CD4-positive, alpha-beta T cell treated with Interleukin-4 for 1 hour (primary cell): ENCODE measurements at regions not wholly inside any gene's neighbourhood (a gene's known extent, or its start where the extent isn't known, plus 50 kb on each side); places are given as distances from the start of the nearest gene placed in this dataset.
"Not testable (repeated sequence)": the region's sequence is repeated elsewhere in the genome, so short reads cannot be mapped to it uniquely, and the experiment has no call there.

Experiments used
- DNase-seq, 2 donors: peaks; one replicate each; pipeline ENCODE4 v3.0.0-alpha.2; 2020 to 2022

DNA sequence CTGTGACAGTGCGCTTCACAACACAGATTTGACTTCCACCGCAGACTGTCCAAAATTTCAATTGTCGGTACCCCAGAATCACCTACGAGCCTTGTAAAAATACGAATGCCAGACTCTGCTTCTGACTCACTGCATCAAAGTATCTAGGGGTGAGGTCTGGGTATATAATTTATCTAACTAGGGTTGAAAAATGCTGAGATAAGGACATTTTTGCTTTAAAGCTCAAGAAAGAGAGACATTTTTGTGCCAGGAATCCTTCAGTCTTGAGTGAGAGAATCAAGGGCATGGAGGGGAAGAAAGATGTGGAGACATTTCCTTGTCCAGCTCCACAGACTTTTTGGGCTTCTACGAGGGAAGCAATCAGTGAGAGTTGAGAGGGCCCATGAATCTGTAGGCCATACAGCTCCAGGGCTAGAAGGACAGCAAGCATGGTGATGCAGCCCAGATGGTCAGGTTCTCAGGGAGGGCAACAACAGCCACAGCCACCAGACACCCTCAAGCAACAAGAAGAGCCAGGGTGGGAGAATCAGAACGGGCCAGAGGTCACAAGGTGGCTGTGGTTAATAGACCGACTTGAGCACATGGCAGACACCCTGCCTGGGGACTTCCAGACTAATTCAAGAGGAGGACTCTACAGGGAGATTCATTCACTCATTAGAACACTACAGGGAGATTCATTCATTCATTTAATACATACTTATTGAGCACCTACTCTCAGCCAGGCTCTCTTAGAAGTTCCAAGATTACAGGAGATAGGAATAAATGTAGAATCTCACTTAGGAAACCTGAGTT is 211.1 kb upstream of the PRDM1 start:
- no peak for DNase-seq

DNA sequence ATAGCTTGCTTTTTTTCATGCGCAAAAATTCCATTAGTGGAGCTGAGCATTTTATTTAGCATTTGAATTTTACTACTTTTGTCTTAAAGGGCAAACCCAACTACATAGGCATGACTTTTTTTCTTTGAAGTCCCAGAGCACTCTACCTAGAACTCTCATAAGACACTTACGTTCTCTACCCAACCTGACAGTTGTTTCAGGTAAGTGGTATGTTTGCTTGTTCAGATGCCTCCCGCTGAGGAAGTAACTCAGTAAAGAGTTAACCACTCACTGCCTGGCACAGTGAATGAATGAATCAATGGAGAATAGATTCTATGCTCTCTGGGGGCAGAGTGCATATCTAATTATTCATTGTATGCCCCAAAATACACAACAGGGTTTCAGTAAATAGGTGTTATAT is 212.3 kb upstream of the PRDM1 start:
- no peak for DNase-seq

DNA sequence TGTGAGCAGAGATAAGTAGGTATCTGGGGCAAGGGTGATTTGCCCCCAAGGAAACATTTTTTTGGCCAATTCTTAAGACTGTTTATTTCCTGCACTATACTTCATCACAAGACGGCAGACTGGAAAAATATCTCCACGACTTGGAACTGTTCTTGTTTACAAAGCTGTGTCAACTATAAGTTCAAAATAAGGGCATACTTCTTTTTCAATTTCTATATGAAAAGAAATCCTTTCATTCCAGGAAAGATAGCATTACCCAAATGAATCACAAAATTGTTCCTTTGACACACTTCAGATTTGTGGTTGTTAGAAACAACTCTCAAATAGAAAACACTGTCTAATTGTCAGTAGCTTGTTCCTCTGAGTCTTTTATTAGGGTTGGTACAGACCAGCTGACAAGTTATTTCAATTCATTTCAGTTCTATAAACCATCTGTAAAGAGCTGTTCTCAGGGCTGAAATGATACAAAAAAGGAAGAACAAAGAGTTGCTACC is 212.9 kb upstream of the PRDM1 start:
- no peak for DNase-seq

DNA sequence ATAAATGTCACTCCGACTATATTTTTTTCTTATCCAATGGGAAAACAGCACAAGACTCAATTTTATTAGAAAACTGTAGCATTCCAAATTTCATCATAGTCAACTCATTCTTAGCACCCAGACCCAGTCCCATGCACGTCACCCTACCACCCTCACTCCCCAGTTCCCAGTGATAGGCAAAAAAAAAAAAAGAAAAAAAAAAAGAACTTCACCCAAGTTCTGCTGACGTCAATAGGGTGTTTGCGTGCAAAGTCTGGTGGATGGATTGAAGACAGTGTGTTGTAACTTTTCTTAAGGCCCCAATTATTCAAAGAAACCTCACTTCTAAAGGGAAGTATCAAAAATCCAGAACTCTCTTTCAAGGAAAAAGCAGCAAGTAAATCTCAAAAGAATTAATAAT is 213.9 kb upstream of the PRDM1 start:
- DNase-seq = peak; percentile 11 to 70

DNA sequence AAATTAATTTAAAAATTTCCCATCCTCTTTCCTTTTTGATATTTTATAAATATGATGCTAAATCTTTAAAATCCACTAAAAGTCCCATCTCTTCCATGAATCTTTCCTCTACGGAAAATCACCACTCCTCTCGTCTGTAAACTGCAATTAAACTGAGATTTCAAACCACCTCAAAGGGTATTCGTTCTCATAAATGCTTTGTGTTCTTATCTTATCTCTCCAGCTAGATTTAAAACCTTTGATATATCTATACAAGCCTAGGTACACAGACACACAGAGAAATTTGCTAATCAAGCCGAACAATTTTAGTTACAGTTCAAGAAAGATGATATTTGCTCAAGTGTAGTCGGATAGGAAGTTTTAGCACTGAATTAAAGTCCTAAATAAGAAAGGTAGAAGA is 214.6 kb upstream of the PRDM1 start:
- no peak for DNase-seq

DNA sequence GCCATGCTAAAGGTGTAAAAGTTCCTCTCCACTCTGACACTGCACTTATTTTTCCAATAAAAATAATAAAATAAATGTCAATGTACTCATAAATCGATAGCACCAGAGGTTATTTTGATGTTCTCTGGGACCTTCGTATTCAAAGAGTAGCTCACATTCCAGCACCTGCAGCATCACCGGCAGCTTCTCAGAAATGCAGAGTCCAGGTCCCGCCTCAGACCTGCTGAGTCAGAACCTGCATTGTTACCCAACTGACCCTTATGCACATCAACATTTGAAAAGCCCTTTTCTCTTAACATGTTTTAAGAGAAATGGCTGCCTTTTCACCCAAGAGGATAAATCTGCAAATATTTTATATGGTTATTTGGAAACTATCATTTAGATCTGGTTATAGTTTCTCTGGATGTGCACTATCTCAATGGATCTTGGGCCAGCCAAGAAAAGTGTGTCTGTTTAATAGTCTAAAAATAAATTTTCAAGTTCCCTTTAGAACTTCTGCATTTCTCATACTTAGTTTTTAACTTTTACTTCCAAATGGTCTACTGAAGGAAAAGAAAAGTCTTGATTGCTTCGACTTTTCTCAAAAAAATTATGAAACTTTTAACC is 216.2 kb upstream of the PRDM1 start:
- DNase-seq = no peak

DNA sequence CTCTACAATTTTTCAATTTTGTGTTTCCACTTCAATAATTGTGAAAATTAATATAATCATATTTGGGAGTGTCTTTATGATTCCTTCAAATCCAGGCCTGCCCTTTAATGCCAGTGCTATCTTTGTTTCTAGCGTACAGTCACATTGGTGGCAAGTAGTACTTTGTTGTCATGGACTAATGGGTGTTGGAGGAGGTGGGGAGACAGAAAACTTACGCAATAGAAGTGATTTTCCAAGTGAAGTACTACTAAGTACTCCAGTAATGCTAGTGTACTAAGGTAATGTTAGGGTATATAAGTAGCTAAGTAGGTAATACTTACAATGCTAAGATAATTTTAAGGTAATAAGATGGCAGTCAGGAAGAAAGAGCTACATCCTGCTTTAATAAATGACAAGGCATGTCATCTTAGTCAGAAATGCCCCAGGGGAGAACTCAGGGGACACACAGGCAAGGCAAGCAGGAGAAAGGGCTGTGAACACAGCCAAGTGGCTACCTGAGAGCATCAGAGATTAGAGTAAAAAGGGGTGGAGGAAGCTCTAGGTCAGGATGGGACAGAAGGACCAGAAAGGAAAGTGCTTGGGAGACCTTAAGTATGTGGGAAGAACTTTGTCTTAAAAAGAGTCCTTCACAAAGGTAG is 217.2 kb upstream of the PRDM1 start:
- DNase-seq = no peak

DNA sequence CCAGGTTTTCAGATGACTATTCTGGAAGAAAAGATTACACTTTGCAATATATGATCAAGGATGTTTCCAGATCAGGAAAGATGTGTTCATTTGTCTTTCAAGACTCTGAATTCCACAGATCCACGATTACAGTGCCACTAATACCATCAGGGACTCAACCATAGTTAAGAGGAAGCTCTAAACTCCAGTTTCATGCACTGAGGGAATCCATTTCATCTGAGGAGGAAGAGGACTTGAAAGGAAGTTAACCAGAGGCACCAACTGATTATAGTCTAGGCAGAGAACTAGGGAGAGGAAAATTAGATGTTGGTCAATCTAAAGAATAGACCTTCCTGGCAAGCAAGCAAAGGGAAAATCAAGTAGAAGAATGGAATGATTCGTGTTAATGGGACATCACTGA is 218.3 kb upstream of the PRDM1 start:
- no peak for DNase-seq

DNA sequence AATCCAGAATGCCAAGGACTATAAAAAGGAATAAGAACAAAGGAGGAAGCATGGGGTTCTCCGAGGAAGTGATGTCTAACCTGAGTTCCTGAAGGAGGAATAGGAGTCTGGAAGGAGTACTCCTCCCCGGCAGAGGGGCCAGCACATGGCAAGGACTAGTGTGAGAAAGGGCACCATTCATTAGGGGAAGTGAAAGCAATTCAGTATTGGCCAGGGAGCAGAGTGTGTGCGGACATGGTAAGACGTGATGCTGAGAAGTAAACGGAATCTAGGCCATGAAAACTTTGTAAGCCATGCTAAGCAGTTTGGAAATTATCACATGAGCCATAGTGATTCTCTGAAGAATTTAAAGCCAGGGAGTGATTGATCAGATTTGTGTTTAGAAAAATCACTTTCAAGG is 218.9 kb upstream of the PRDM1 start:
- no peak for DNase-seq

DNA sequence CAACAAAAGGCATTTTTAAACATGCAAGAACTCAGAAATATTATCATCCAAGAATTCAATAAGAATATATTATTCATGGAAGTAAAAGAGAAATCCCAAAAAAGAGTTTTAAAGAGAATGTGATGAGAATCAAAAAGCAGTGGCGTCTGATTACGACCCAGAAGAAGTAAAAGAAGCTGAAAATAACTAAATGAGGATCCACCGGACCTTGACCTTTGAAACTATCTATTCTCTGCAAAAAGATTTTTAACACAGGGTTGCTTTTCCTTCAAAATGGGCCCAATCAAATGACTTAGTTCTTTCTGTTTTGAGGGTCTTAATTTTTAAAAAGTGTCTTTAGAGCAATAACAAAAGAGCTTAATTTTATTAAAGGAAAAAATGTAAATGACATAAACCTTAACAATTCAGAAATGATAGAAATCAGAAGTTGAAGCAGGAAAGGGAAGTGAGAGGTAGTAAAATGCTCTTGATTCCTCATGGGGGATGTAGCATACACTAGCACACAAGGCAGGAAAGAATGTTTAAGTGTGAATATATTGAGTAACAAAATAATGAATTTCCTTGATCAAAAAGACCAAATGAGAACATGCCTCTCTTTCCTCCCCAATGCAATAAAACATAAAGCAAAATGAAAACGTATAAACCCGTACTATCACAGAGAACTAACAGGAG is 223.1 kb upstream of the PRDM1 start:
- DNase-seq = no peak

DNA sequence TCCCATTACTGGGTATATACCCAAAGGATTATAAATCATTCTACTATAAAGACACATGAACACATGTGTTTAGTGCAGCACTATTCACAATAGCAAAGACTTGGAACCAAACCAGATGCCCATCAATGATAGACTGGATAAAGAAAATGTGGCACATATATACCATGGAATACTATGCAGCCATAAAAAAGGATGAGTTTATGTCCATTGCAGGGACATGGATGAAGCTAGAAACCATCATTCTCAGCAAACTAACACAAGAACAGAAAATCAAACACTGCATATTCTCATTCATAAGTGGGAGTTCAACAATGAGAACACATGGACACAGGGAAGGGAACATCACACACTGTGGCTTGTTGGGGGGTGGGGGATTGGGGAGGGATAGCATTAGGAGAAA is 225.2 kb upstream of the PRDM1 start:
- DNase-seq = not testable (repeated sequence)

DNA sequence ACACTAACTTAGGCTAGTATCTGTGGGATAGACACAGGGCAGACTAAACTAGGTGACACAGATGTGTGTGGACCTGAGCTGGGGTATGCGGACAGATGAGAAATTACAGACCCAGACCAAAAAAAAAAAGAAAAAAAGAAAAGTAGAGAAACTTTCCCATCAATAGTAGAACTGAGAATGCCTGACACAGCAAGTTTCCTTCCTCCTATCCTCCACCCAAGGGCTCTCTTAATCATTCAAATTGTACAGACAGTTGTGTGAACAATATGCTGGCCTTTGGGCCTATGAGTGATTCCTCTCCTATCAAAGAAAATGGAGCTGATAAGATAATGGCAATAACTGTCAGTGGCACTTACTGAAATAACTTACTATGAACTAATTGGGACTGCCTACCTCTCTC is 226.7 kb upstream of the PRDM1 start:
- DNase-seq = no peak

DNA sequence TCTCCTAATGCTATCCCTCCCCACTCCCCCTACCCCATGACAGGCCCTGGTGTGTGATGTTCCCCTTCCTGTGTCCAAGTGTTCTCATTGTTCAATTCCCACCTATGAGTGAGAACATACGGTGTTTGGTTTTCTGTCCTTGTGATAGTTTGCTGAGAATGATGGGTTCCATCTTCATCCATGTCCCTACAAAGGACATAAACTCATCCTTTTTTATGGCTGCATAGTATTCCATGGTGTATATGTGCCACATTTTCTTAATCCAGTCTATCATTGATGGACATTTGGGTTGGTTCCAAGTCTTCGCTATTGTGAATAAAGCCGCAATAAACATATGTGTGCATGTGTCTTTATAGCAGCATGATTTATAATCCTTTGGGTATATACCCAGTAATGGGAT is 227.5 kb upstream of the PRDM1 start:
- not testable (repeated sequence) for DNase-seq

DNA sequence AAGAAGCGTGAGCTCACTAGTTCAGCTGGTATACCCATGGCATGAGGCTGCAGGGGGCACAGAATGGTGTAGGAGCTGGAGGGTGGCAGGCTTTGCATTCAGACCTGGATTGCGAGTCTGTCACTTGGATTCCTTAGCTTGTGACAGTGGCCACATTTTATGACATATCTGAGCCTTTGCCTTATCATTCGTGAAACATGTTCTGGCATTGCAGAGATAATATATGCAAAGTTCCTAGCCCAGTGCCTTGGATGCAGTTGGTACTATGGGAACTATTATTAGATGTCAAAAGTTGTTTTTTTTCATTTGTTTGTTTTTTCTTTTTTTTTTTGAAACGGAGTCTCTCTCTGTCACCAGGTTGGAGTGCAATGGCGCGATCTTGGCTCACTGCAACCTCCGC is 230.7 kb upstream of the PRDM1 start:
- DNase-seq = no peak

DNA sequence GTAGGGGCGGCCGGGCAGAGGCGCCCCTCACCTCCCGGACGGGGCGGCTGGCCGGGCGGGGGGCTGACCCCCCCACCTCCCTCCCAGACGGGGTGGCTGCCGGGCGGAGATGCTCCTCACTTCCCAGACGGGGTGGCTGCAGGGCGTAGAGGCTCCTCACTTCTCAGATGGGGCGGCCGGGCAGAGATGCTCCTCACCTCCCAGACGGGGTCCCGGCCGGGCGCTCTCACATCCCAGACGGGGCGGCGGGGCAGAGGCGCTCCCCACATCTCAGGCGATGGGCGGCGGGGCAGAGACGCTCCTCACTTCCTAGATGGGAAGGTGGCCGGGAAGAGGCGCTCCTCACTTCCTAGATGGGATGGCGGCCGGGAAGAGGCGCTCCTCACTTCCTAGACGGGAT is 232.2 kb upstream of the PRDM1 start:
- not testable (repeated sequence) for DNase-seq

DNA sequence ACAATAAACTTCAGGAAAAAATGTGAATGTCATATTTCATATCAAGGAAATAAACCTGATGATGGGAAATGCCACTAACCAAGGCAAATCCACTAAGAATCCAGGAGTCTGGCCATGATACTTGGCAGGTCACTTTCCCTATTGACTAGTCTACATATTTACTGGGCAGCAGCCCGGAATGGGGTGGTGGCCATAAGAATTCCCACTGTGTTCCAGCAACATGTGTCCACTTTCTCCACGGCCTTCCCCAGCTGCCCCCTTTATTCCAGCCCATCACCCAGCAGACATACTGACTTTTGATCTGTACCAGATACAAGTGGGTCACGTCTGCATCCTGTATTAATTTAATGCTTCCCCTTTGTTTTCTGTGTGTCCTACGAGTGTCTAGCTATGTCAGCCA is 234.5 kb upstream of the PRDM1 start:
- no peak for DNase-seq

DNA sequence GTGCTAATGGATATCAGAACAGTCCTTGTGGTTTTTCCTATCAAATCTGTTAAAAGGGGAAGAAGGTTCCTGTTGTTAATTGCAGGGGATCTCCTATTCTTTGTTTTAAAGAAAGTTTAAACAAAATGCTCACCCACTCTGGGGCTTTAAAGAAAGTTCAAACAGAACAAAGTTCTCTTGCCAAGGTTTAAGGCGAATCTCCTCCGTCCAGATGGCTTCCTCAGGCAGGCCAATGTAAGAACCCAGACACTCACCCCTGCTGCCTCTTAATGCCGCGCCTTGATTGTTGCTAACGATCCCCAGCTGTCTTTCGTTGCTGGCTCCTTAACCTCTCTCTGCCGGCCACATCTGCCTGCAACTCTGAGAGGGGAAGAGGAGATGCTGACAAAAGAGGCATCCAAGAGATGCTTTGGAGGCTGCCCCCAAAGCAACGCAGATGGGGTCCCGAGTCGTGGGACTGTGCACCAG is 235.0 kb upstream of the PRDM1 start:
- DNase-seq = no peak

DNA sequence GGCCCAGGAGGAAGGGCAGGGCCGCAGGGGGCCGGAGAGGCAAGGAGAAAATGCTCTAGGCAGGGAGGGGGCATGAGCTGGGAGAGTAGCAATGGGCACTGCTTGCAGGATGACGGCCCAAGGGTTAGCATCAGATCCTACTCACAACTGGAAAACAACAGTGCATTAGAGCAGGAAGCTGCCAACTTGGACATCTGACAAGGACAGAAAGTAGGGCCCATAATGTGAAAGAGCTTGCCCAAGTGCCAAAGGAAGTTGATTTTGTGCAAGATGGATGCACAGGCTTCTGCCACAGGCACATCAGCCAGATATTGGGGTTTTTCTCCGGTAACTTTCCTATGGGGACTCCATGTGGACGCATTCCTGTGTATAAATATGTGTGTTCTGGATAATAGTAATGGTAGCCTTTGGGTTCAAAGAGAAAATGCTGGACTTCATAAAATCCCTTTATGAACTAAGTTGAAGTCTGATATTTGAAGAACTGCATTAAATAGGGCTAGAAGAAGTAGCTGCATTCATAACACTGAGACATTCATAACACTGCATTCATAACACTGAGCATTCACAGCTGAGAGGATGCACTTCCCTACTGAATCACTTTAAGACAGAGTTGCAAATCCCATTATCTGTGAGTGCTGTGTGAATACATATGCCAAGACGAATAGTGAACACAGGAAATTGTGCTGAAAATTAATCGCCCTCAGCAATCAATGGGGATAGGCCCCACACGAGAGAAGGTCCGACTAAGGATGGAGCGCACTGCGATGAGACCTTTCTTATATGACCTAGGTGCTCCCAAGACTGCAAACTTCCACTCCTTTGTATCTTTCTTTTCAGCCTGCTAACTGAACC is 235.6 kb upstream of the PRDM1 start:
- no peak for DNase-seq

DNA sequence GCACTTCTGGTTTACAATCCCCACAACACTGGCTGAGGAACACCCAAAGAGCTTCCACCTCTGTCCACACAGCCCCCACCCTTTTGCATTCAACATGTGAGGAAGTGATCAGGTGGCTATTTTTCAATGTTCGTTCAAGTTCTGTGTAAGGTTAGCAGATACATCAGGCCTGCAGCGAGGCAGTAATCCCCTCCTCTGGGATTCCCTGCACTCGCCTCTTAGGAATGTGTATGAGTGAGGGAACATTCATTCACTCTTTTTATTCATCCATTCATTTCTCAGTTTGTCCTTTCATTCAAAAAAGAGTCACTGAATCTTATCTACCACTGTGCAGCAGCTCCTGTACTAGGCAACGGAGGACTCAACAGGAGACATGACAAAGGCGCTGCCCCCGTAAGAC is 236.4 kb upstream of the PRDM1 start:
- DNase-seq = no peak

DNA sequence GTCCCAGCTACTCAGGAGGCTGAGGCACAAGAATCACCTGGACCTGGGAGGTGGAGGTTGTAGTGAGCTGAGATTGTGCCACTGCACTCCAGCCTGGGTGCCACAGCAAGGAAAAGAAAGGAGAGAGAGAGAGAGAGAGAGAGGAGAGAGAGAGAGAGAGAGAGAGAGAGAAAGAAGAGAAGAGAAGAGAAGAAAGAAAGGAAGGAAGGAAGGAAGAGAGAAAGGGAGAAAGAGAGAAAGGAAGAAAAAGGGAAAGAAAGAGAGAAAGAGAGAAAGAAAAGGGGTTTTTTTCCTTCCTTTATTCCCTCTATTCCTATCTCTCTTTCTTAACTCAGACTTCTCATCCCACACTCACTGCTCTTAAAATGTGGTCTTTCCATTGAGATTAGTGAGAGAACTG is 238.7 kb upstream of the PRDM1 start:
- no peak for DNase-seq

DNA sequence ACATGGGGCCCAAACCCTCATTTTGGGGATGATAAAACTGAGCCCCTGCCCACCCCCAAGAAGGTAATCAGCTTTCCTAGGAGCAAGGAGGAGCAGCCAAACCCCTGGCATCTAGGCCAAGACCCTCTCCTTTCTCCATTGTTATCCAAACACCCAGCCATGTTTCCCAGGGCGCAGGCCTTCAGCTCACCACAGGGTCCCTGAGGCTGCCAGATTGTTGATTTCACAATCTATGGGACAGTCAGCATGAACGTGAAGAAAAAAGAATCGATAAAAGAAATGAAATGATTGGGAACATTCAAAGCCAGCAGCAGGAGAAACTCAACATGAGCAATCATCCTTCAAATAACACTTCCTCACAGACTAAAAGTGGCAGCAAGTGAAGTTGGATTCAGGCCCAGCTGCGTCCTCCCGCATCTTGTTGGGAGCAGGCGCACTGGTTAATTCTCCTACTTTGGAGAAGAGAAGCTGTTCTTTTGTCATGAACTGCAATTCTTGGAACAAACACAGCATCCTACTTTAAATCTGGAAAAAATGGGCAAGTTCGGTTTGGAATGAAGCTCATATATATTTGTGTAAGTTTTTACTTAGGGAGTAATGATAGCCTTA is 241.8 kb upstream of the PRDM1 start:
- DNase-seq = no peak

DNA sequence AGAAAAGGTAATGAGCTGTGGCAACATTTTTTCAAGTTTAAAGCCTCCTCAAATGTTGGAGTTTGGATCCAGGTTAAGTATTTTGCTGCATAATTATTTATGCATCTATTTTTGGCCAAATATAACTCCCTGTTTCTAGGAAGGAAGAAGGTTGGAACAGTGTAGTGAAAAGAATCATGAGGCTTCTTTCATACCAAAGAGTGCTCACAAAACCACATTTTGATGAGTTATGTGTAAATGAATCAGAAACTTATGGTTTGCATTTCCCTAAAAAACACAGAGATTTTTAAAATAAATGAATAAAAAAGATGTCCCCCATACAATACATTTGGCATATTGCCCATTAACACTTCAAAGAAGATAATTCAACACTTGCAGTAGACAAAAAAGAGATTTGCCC is 246.9 kb upstream of the PRDM1 start:
- no peak for DNase-seq
